Epithelial cell of prostate (primary cell): ENCODE measurements at regions not wholly inside any gene's neighbourhood (a gene's known extent, or its start where the extent isn't known, plus 50 kb on each side); places are given as distances from the start of the nearest gene placed in this dataset.
"Not testable (repeated sequence)": the region's sequence is repeated elsewhere in the genome, so short reads cannot be mapped to it uniquely, and the experiment has no call there.

Experiments used
- DNase-seq: peaks from one replicate; pipeline ENCODE4 v3.0.0-alpha.2; 2011; ENCODE audit warnings: low read depth, low spot score
- H3K27ac ChIP-seq: fragments of 450-650 bp; 2 replicates; pipeline ENCODE4 v1.5.1; 2017; ENCODE audit warnings: mild to moderate bottlenecking

GRCh38 chr16:86071611-86072240 lies 172.8 kb downstream of the IRF8 start:
- DNase-seq = no peak

DNA sequence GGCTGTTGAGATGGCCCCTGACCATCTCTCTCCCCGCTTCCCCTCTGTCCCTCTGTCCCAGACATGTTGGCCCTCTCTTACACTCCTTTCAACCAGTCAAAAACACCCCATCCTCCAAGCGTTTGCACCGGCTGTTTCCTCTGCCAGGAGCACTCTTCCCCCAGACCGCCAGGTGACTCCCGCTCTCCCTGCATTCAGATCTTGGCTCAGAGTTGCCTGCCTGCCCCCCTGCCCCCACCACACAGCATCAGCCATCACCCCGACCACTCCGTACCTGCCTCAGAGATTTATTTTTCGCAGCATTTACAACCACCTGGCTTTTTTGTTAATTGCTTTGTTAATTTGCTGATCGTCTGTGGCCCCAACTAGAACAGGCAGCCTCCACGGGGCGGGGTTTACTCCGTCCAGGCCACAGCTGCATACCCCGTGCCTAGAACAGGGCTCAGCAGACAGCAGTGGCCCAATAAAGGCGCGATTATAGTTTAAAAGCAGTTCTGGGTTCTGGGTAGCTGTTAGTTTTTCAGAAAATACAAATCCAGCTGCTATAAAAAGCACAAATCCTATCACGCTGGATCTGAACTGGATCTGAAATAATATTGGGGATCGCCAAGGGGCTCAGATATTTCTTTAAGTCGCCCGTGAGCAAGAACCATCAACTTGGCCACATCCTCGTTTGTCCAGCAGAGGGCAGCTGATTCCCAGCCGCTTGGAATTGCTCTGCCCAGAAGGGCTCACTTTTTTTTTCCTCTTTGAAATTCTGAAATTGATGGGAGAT lies 173.6 kb downstream of the IRF8 start:
- DNase-seq = no peak

More at GRCh38 chr16:86071611-86072240, 172.8 kb downstream of the IRF8 start:
- no peak overlapping the region for H3K27ac ChIP-seq

GRCh38 chr16:86073103-86073625 lies 174.2 kb downstream of the IRF8 start:
- H3K27ac ChIP-seq = no peak overlapping the region
- DNase-seq = no peak

More for the DNA sequence above, 173.6 kb downstream of the IRF8 start:
- no peak overlapping the region for H3K27ac ChIP-seq

DNA sequence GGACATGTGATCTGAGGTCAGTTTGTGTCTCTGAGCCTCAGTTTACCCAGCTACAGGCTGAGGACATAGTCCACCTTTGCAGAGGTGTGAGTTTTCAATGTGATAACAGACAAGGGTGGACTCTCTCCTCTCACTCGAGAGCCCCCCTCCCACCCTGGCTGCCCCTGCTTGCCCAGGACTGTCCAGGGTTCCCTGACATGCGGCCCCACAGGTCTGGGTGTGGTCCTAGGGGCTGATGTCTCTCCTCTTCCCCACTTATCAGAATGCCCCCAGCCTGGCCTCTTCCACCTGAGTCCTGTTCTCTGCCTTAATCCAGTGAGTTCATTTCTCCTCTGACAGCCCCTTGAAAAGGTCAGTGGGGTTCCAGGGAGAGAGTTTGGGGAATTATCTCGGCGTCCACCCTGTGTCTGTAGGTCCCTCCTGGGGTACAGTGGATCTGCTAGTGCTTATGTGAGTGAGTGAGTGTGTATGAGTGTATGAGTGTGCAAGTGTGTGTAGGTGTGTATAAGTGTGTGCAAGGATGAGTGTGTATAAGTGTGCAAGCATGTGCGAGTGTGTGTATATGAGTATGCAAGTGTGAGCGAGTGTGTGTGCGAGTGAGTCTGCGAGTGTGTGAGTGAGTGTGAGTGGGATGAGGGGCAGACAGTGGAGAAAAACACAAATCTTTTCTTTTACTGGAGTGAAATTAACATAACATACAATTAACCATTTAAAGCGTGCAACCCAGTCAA lies 175.0 kb downstream of the IRF8 start:
- no peak for DNase-seq
- H3K27ac ChIP-seq = no peak overlapping the region

DNA sequence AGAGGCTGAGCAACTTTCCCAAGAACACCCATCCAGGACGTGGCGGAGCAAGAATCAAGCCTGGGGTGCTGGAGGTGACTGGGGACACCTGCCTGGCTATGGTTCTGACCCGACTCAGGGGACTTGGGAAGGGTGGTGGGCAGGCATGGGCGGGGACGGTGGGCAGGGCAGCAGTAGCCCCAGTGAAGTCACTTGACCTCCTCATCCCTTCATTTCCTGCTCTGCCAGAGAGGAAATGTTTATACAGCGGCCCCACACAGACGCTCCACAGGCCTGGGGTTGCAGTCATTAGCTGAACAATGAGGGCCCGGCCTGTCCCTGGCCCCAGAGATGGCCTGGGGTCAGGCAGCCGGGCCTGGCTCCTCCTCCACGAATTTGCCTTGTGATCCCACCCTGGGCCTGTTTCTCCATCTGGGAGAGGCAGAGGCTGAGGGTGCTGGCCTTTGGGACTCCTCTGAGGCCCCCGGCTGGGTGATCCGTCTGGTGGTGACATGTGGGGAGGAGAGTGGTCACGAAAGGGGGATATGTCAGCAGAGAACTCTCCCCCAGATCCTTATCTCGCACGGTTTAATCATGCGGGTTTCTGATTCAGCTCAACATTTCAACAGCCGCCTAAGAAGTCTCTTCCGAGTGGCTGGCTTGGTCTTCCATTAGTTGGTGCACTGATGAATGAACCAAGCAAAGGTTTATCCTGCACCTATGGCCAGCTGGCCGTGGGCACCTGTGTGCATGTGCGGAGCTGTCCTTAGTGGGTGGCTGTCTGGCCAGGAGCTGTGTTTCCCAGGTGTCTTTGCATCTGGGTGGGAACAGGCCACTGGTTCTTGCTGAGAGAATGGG lies 175.9 kb downstream of the IRF8 start:
- no peak overlapping the region for H3K27ac ChIP-seq
- no peak for DNase-seq

DNA sequence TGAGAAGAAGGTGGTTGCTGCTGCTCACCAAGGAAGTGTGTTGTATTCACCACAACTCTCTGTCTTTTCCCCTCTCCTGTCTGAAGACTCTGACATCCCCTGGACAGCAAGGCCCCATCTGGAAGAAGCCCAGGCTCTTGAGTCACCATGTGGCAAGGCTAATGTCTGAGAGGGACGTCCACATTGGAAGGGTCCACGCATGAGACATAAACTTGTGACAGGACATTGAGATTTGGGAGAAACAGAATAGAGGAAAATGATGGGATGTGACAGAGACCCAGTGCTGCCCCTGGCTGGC lies 176.5 kb downstream of the IRF8 start:
- no peak overlapping the region for H3K27ac ChIP-seq

DNA sequence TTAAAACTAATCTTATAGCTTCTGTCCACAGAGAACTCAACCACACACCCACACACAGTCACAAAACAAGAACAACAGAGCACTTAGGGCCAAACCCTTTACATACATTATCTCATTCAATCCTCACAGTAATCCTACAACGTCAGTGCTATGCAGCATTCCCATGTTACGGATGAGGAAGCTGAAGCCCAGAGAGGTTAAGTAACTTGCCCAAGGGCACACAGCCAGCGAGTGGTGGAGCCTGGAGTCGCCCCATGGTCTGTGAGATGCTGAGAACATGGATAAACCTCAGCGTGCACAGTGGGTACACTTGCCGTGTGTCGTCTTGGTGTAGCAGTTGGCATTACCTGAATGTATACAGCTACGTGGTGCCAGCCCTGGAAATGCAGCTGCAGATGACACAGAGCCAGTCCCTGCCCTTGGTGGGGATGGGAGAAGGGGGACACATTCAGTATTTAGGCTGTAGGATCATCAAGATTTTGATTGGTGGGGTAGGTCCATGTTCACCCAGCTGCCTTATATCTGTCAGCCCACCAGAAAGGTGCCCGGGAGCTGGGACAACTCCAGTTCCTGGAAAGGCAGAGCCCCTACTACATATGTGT lies 177.0 kb downstream of the IRF8 start:
- no peak for DNase-seq
- no peak overlapping the region for H3K27ac ChIP-seq

More for the DNA sequence above, 176.5 kb downstream of the IRF8 start:
- DNase-seq = no peak

DNA sequence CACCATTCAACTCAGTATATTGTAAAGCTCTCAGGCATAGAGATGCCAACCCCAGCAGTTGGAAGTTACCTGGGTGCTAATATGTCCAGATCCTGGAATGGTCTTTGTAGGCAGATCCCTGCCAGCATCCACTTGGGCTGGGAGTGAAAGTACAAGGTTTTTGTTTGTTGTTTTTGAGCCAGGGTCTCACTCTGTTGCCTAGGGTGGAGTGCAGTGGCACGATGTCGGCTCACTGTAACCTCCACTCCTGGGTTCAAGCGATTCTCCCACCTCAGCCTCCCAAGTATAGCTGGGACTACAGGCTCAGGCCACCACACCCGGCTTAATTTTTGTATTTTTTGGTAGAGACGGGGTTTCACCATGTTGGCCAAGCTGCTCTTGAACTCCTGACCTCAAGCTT lies 177.6 kb downstream of the IRF8 start:
- no peak overlapping the region for H3K27ac ChIP-seq
- no peak for DNase-seq

- H3K27ac ChIP-seq = no peak overlapping the region
- DNase-seq = no peak
Measured at GRCh38 chr16:86077243-86077940, 178.4 kb downstream of the IRF8 start.

DNA sequence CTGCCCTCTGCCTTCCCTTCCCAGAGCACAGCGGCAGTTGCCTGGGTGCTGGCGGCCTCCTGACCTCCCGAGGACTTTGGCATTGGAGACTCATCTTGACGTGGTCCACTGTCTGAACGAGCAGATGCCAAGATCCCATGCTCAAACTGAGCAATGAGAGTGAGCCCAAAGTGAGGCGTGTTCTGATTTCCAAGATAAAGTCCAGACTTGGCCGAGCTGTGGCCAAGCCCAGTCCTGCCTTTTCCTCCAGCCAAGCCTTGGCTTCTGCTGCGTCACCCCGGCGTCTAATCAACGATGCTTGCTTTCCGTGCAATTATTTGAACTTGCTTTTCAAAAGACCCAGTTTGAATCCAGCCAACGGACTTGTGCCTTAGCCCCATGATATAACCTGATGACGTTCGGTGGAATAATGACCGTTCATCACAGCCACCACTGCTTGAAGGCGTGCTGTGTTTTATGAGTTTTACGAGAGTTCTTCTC lies 179.2 kb downstream of the IRF8 start:
- DNase-seq = no peak
- no peak overlapping the region for H3K27ac ChIP-seq

- not testable (repeated sequence) for DNase-seq, H3K27ac ChIP-seq
Measured at GRCh38 chr16:86078711-86079110, 179.7 kb downstream of the IRF8 start.

GRCh38 chr16:86079255-86079885 lies 180.4 kb downstream of the IRF8 start:
- no peak for DNase-seq
- H3K27ac ChIP-seq = no peak overlapping the region

GRCh38 chr16:86080131-86080875 lies 181.3 kb downstream of the IRF8 start:
- H3K27ac ChIP-seq = no peak overlapping the region
- DNase-seq = no peak

GRCh38 chr16:86080982-86081381 lies 182.0 kb downstream of the IRF8 start:
- no peak overlapping the region for H3K27ac ChIP-seq
- no peak for DNase-seq

- DNase-seq = no peak
Measured at GRCh38 chr16:86082418-86083030, 183.6 kb downstream of the IRF8 start.

GRCh38 chr16:86083382-86084002 lies 184.5 kb downstream of the IRF8 start:
- DNase-seq = no peak
- H3K27ac ChIP-seq = no peak overlapping the region

More at GRCh38 chr16:86082418-86083030, 183.6 kb downstream of the IRF8 start:
- H3K27ac ChIP-seq = no peak overlapping the region

DNA sequence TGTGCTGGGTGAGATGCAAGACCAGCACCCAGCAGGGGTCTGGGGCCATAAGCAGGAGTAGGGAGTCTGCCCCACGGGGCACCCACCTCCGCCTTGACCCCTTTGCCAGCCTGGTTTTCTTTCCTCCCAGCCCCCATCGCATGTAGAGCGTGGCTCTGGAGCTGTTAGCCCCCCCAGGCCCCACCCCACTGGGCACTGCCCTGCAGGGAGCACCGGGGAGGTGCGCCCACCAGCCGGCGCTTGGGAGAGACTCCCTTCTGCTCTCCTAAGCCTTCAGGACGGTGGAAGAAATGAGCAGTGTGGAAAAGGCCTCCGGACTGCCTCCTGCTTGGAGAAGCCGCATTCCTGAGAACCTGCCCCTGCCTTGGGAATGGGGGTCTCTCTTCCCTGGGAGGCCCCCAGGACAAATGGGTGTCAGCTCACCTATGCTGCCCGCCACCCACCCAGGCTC lies 186.2 kb downstream of the IRF8 start:
- DNase-seq = no peak
- no peak overlapping the region for H3K27ac ChIP-seq
